ENCODE measurements at regions not wholly inside any gene's neighbourhood (a gene's known extent, or its start where the extent isn't known, plus 50 kb on each side); places are given as distances from the start of the nearest gene placed in this dataset.

GRCh38 chr6:165863801-165864200 lies 200.8 kb upstream of the PDE10A start:
- Histone ChIP-seq H3K4me1 (ENCODE audit: control insufficient read depth in 5 of 5, insufficient read depth in 5 of 5, low read length in 5 of 5) (no peaks in the 10 kb centered on the region), H3K9me3 (ENCODE audit: control insufficient read depth in 4 of 4, insufficient read depth in 3 of 4, low read length in 3 of 4) (peaks cover 0 to 2% (median 0%) of the 10 kb centered on the region in 4 donors), H3K27me3 (ENCODE audit: control insufficient read depth in 3 of 3, insufficient read depth in 3 of 3, low read length in 2 of 3) (no peaks in the 10 kb centered on the region), H3K4me3 (no peak overlapping the region), H3K27ac (ENCODE audit: low read depth in 1 of 2, low read length in 1 of 2) (no peak overlapping the region), H3K9ac (ENCODE audit: insufficient read depth in 1 of 2, low read length in 2 of 2) (no peak overlapping the region), H3K36me3 (ENCODE audit: control insufficient read depth in 4 of 4, insufficient read depth in 4 of 4, low read length in 4 of 4) (no peaks in the 10 kb centered on the region)
- ATAC-seq (ENCODE audit: insufficient read depth, low FRiP score) (no peak), DNase-seq (no peak)
- no peak for TF ChIP-seq CTCF (IDR thresholded peaks at IDR 0.05; ENCODE audit: control extremely low read depth, extremely low read depth)
- WGBS, 2 donors = 58 to 64% methylated on average over 3 of the region's 3 CpGs

GRCh38 chr6:165862813-165863212 lies 199.8 kb upstream of the PDE10A start:
- WGBS, 2 donors = 88 to 91% methylated on average over 4 of the region's 4 CpGs
- Histone ChIP-seq H3K9ac (ENCODE audit: insufficient read depth in 1 of 2, low read length in 2 of 2) (no peak overlapping the region), H3K36me3 (ENCODE audit: control insufficient read depth in 4 of 4, insufficient read depth in 4 of 4, low read length in 4 of 4) (no peaks in the 10 kb centered on the region), H3K4me1 (ENCODE audit: control insufficient read depth in 5 of 5, insufficient read depth in 5 of 5, low read length in 5 of 5) (no peaks in the 10 kb centered on the region), H3K27ac (ENCODE audit: low read depth in 1 of 2, low read length in 1 of 2) (no peak overlapping the region), H3K9me3 (ENCODE audit: control insufficient read depth in 4 of 4, insufficient read depth in 3 of 4, low read length in 3 of 4) (peaks cover 0 to 2% (median 0%) of the 10 kb centered on the region in 4 donors), H3K27me3 (ENCODE audit: control insufficient read depth in 3 of 3, insufficient read depth in 3 of 3, low read length in 2 of 3) (no peaks in the 10 kb centered on the region), H3K4me3 (no peak overlapping the region)
- ATAC-seq (ENCODE audit: insufficient read depth, low FRiP score) (no peak), DNase-seq (no peak)
- no peak for TF ChIP-seq CTCF (IDR thresholded peaks at IDR 0.05; ENCODE audit: control extremely low read depth, extremely low read depth)

- H3K27ac ChIP-seq (ENCODE audit: low read depth in 1 of 2, low read length in 1 of 2) = no peak overlapping the region
- peaks cover 0 to 2% (median 0%) of the 10 kb centered on the region in 4 donors for H3K9me3 ChIP-seq (ENCODE audit: control insufficient read depth in 4 of 4, insufficient read depth in 3 of 4, low read length in 3 of 4)
- no peak for DNase-seq
- ATAC-seq (ENCODE audit: insufficient read depth, low FRiP score) = no peak
- WGBS, 2 donors = 56 to 68% methylated on average over 6 of the region's 6 CpGs
- peaks cover 0 to 3% (median 0%) of the 10 kb centered on the region in 3 donors for H3K27me3 ChIP-seq (ENCODE audit: control insufficient read depth in 3 of 3, insufficient read depth in 3 of 3, low read length in 2 of 3)
- no peak for TF ChIP-seq CTCF (IDR thresholded peaks at IDR 0.05; ENCODE audit: control extremely low read depth, extremely low read depth)
- H3K4me1 ChIP-seq (ENCODE audit: control insufficient read depth in 5 of 5, insufficient read depth in 5 of 5, low read length in 5 of 5) = no peaks in the 10 kb centered on the region
- H3K4me3 ChIP-seq = no peak overlapping the region
- H3K9ac ChIP-seq (ENCODE audit: insufficient read depth in 1 of 2, low read length in 2 of 2) = no peak overlapping the region
- no peaks in the 10 kb centered on the region for H3K36me3 ChIP-seq (ENCODE audit: control insufficient read depth in 4 of 4, insufficient read depth in 4 of 4, low read length in 4 of 4)
Measured at GRCh38 chr6:165861226-165861625, 198.2 kb upstream of the PDE10A start.

- no peak for ATAC-seq (ENCODE audit: insufficient read depth, low FRiP score)
Measured at GRCh38 chr6:165858586-165858985, 195.5 kb upstream of the PDE10A start.

More at GRCh38 chr6:165858586-165858985, 195.5 kb upstream of the PDE10A start:
- H3K27me3 ChIP-seq (ENCODE audit: control insufficient read depth in 3 of 3, insufficient read depth in 3 of 3, low read length in 2 of 3) = peaks cover 6 to 15% (median 8%) of the 10 kb centered on the region in 3 donors
- H3K27ac ChIP-seq (ENCODE audit: low read depth in 1 of 2, low read length in 1 of 2) = no peak overlapping the region
- H3K9me3 ChIP-seq (ENCODE audit: control insufficient read depth in 4 of 4, insufficient read depth in 3 of 4, low read length in 3 of 4) = peaks cover 0 to 2% (median 0%) of the 10 kb centered on the region in 4 donors
- no peaks in the 10 kb centered on the region for H3K4me1 ChIP-seq (ENCODE audit: control insufficient read depth in 5 of 5, insufficient read depth in 5 of 5, low read length in 5 of 5)
- H3K4me3 ChIP-seq = no peak overlapping the region
- no peak overlapping the region for H3K9ac ChIP-seq (ENCODE audit: insufficient read depth in 1 of 2, low read length in 2 of 2)
- DNase-seq = no peak
- no peaks in the 10 kb centered on the region for H3K36me3 ChIP-seq (ENCODE audit: control insufficient read depth in 4 of 4, insufficient read depth in 4 of 4, low read length in 4 of 4)
- no peak for TF ChIP-seq CTCF (IDR thresholded peaks at IDR 0.05; ENCODE audit: control extremely low read depth, extremely low read depth)
- 31 to 44% methylated on average over 1 of the region's 1 CpG for WGBS, 2 donors
